ENCODE measurements at regions not wholly inside any gene's neighbourhood (a gene's known extent, or its start where the extent isn't known, plus 50 kb on each side); places are given as distances from the start of the nearest gene placed in this dataset.

DNA sequence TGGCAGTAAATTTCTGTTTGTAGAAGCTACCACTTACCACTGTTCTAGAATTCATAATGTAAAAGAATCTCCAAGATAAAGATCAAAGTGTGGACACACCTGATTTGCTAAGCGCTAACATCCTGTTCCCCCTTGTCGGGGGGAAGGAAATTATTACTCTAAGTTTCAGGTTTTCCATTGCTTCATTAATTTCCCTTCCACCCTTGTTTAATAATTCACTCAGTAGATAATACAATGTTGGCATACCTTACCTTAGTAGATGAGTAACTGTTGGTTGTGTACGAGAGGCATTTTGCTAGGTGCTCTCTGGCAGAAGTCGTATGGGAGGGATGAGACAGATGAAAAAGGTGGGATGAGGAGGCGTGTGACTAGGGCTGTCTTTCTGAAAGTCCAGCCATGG, 641.2 kb upstream of the ARRDC4 start:
- ChIA-PET POLR2A (no interaction called here), CTCF (no interaction called here)
- TF ChIP-seq, protein P1, sequence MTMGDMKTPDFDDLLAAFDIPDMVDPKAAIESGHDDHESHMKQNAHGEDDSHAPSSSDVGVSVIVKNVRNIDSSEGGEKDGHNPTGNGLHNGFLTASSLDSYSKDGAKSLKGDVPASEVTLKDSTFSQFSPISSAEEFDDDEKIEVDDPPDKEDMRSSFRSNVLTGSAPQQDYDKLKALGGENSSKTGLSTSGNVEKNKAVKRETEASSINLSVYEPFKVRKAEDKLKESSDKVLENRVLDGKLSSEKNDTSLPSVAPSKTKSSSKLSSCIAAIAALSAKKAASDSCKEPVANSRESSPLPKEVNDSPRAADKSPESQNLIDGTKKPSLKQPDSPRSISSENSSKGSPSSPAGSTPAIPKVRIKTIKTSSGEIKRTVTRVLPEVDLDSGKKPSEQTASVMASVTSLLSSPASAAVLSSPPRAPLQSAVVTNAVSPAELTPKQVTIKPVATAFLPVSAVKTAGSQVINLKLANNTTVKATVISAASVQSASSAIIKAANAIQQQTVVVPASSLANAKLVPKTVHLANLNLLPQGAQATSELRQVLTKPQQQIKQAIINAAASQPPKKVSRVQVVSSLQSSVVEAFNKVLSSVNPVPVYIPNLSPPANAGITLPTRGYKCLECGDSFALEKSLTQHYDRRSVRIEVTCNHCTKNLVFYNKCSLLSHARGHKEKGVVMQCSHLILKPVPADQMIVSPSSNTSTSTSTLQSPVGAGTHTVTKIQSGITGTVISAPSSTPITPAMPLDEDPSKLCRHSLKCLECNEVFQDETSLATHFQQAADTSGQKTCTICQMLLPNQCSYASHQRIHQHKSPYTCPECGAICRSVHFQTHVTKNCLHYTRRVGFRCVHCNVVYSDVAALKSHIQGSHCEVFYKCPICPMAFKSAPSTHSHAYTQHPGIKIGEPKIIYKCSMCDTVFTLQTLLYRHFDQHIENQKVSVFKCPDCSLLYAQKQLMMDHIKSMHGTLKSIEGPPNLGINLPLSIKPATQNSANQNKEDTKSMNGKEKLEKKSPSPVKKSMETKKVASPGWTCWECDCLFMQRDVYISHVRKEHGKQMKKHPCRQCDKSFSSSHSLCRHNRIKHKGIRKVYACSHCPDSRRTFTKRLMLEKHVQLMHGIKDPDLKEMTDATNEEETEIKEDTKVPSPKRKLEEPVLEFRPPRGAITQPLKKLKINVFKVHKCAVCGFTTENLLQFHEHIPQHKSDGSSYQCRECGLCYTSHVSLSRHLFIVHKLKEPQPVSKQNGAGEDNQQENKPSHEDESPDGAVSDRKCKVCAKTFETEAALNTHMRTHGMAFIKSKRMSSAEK (CRISPR knock-in tag; IDR thresholded peaks at IDR 0.05; ENCODE audit: borderline replicate concordance): no peak
- TF ChIP-seq, protein P2, sequence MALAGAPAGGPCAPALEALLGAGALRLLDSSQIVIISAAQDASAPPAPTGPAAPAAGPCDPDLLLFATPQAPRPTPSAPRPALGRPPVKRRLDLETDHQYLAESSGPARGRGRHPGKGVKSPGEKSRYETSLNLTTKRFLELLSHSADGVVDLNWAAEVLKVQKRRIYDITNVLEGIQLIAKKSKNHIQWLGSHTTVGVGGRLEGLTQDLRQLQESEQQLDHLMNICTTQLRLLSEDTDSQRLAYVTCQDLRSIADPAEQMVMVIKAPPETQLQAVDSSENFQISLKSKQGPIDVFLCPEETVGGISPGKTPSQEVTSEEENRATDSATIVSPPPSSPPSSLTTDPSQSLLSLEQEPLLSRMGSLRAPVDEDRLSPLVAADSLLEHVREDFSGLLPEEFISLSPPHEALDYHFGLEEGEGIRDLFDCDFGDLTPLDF (CRISPR knock-in tag; IDR thresholded peaks at IDR 0.05): no peak
- no peak for TF ChIP-seq PRRX2 (CRISPR knock-in tag; IDR thresholded peaks at IDR 0.05)
- TF ChIP-seq, protein P3, sequence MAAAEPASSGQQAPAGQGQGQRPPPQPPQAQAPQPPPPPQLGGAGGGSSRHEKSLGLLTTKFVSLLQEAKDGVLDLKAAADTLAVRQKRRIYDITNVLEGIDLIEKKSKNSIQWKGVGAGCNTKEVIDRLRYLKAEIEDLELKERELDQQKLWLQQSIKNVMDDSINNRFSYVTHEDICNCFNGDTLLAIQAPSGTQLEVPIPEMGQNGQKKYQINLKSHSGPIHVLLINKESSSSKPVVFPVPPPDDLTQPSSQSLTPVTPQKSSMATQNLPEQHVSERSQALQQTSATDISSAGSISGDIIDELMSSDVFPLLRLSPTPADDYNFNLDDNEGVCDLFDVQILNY (CRISPR knock-in tag; IDR thresholded peaks at IDR 0.05): no peak
- TF ChIP-seq ZNF317 (CRISPR knock-in tag; IDR thresholded peaks at IDR 0.05; ENCODE audit: borderline replicate concordance, low read depth): no peak
- TF ChIP-seq ZNF121 (CRISPR knock-in tag; IDR thresholded peaks at IDR 0.05): no peak
- no peak for TF ChIP-seq SMAD3 (CRISPR knock-in tag; IDR thresholded peaks at IDR 0.05; ENCODE audit: borderline replicate concordance)
- no peak for TF ChIP-seq GTF2I (CRISPR knock-in tag; conservative IDR thresholded peaks at IDR 0.05)
- TF ChIP-seq CREM (CRISPR knock-in tag; IDR thresholded peaks at IDR 0.05): no peak
- TF ChIP-seq SP1 (CRISPR knock-in tag; conservative IDR thresholded peaks at IDR 0.05): no peak
- TF ChIP-seq ZNF423 (CRISPR knock-in tag; IDR thresholded peaks at IDR 0.05): no peak
- TF ChIP-seq RORB (CRISPR knock-in tag; IDR thresholded peaks at IDR 0.05): no peak
- no peak for TF ChIP-seq RELA (CRISPR knock-in tag; IDR thresholded peaks at IDR 0.05; ENCODE audit: borderline replicate concordance)
- TF ChIP-seq, protein P4, sequence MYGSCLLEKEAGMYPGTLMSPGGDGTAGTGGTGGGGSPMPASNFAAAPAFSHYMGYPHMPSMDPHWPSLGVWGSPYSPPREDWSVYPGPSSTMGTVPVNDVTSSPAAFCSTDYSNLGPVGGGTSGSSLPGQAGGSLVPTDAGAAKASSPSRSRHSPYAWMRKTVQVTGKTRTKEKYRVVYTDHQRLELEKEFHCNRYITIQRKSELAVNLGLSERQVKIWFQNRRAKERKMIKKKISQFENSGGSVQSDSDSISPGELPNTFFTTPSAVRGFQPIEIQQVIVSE (CRISPR knock-in tag; IDR thresholded peaks at IDR 0.05; ENCODE audit: borderline replicate concordance): no peak
- TF ChIP-seq, protein P5, sequence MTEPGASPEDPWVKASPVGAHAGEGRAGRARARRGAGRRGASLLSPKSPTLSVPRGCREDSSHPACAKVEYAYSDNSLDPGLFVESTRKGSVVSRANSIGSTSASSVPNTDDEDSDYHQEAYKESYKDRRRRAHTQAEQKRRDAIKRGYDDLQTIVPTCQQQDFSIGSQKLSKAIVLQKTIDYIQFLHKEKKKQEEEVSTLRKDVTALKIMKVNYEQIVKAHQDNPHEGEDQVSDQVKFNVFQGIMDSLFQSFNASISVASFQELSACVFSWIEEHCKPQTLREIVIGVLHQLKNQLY (CRISPR knock-in tag; IDR thresholded peaks at IDR 0.05): no peak
- TF ChIP-seq, protein P6, sequence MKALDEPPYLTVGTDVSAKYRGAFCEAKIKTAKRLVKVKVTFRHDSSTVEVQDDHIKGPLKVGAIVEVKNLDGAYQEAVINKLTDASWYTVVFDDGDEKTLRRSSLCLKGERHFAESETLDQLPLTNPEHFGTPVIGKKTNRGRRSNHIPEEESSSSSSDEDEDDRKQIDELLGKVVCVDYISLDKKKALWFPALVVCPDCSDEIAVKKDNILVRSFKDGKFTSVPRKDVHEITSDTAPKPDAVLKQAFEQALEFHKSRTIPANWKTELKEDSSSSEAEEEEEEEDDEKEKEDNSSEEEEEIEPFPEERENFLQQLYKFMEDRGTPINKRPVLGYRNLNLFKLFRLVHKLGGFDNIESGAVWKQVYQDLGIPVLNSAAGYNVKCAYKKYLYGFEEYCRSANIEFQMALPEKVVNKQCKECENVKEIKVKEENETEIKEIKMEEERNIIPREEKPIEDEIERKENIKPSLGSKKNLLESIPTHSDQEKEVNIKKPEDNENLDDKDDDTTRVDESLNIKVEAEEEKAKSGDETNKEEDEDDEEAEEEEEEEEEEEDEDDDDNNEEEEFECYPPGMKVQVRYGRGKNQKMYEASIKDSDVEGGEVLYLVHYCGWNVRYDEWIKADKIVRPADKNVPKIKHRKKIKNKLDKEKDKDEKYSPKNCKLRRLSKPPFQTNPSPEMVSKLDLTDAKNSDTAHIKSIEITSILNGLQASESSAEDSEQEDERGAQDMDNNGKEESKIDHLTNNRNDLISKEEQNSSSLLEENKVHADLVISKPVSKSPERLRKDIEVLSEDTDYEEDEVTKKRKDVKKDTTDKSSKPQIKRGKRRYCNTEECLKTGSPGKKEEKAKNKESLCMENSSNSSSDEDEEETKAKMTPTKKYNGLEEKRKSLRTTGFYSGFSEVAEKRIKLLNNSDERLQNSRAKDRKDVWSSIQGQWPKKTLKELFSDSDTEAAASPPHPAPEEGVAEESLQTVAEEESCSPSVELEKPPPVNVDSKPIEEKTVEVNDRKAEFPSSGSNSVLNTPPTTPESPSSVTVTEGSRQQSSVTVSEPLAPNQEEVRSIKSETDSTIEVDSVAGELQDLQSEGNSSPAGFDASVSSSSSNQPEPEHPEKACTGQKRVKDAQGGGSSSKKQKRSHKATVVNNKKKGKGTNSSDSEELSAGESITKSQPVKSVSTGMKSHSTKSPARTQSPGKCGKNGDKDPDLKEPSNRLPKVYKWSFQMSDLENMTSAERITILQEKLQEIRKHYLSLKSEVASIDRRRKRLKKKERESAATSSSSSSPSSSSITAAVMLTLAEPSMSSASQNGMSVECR (CRISPR knock-in tag; IDR thresholded peaks at IDR 0.05; ENCODE audit: borderline replicate concordance): no peak
- TF ChIP-seq, protein P7, sequence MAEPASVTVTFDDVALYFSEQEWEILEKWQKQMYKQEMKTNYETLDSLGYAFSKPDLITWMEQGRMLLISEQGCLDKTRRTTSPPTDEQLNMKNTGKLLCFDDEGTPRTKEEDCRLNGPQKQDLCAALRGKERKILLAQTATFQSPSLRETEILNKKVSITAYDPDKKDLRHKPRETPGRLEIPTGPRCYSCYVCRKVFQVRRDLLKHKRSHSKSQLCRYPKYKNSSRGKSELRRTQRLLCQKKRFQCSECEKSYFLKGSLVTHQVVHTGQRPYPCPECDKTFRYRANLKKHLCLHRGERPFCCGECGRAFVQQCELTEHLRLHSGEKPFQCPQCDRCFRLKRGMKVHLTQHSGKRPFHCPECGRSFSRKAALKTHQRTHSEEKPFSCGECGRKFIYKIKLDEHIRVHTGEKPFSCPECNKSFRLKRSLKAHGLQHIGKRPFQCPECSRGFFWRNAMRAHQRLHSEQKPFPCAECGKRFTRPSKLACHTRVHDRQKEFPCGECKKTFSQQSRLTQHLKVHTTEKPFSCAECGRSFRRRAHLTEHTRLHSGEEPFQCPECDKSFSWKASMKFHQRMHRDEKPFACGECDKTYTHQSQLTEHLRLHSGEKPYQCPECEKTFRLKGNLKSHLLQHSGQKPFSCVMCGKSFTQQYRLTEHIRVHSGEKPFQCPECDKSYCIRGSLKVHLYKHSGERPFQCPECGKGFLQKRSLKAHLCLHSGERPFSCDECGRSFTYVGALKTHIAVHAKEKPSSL (CRISPR knock-in tag; conservative IDR thresholded peaks at IDR 0.05): no peak
- H3K4me1 Mint-ChIP-seq: peaks cover 14% of the 10 kb centered on the region
- DNase-seq (ENCODE audit: low spot score) (no peak), ATAC-seq (no peak)
- H3K36me3 Mint-ChIP-seq: peaks cover 6% of the 10 kb centered on the region; the same call in 1 of the 2 replicates
- no peak overlapping the region for H3K4me3 Mint-ChIP-seq
- H3K27ac Mint-ChIP-seq: 0 out of 2 replicates have a peak overlapping the region, but pooled peaks have one; percentile 22
- H3K9me3 Mint-ChIP-seq: peaks cover 14% of the 10 kb centered on the region
- no peaks in the 10 kb centered on the region for H3K27me3 Mint-ChIP-seq (ENCODE audit: low read depth)

Data from WTC11 (cell line).